IMR-90 (cell line): ENCODE measurements at regions not wholly inside any gene's neighbourhood (a gene's known extent, or its start where the extent isn't known, plus 50 kb on each side); places are given as distances from the start of the nearest gene placed in this dataset.

Source experiments
- ATAC-seq: fragments of 200-7000 bp; cut with Tn5 transposase; 2 replicates; pipeline ENCODE4 v1.9.1; 2020; ENCODE audit warnings: low read depth, mild to moderate bottlenecking, moderate library complexity
- BruUV-seq: library from RNA; stranded (reverse); fragments of 400-500 nt; replicated peaks from 2 replicates; lab custom pipeline; 2021; lab: Mats Ljungman, UMichigan
- CTCF ChIA-PET: fragments of 300-600 bp; formaldehyde crosslinking; extraction: SDS; loops from one replicate; lab custom pipeline; 2021; ENCODE audit warnings: antibody characterized with exemption; lab: Yijun Ruan, JAX
- POLR2A ChIA-PET: fragments of 300-600 bp; sonication (Branson Sonifier 250); formaldehyde crosslinking; loops from one replicate; lab custom pipeline; 2022; ENCODE audit warnings: antibody characterized with exemption; ENCODE audit not compliant: unreplicated experiment; lab: Charles Lee
- DNase-seq: peaks from one replicate; pipeline ENCODE4 v3.0.0; 2013
- H2AFZ ChIP-seq: replicated peaks from 2 replicates; pipeline ENCODE3; 2013; ENCODE audit warnings: low read length, mild to moderate bottlenecking; ENCODE audit not compliant: poor library complexity
- H2AK5ac ChIP-seq: 2 replicates; pipeline ENCODE4 v1.6.1; 2013; ENCODE audit warnings: low read depth, low read length, inconsistent platforms
- H2AK9ac ChIP-seq: replicated peaks from 2 replicates; pipeline ENCODE3; 2013; ENCODE audit warnings: mild to moderate bottlenecking, low read depth, low read length, moderate library complexity; ENCODE audit not compliant: poor library complexity
- H2BK120ac ChIP-seq: 2 replicates; pipeline ENCODE4 v1.6.1; 2013; ENCODE audit warnings: low read depth, low read length, inconsistent platforms
- H2BK15ac ChIP-seq: 3 replicates; pipeline ENCODE4 v1.6.1; 2013; ENCODE audit warnings: low read depth, low read length, inconsistent platforms
- H2BK20ac ChIP-seq: 2 replicates; pipeline ENCODE4 v1.6.1; 2013; ENCODE audit warnings: low read depth, mild to moderate bottlenecking, inconsistent platforms, low read length, moderate library complexity
- H2BK5ac ChIP-seq: 2 replicates; pipeline ENCODE4 v1.6.1; 2013; ENCODE audit warnings: mild to moderate bottlenecking, low read depth, low read length, inconsistent platforms; ENCODE audit not compliant: poor library complexity, severe bottlenecking
- H3K14ac ChIP-seq: replicated peaks from 2 replicates; pipeline ENCODE4 v1.6.1; 2013; ENCODE audit warnings: low read depth, low read length, inconsistent platforms
- H3K18ac ChIP-seq: 2 replicates; pipeline ENCODE4 v1.6.1; 2013; ENCODE audit warnings: low read depth, low read length, control low read depth
- H3K23ac ChIP-seq: 2 replicates; pipeline ENCODE4 v1.6.1; 2013; ENCODE audit warnings: low read depth, low read length, inconsistent platforms
- H3K27ac ChIP-seq: 2 replicates; pipeline ENCODE4 v1.5.1; 2013; ENCODE audit warnings: mild to moderate bottlenecking, control low read depth, low read length; ENCODE audit not compliant: insufficient read depth
- H3K27me3 ChIP-seq: 2 replicates; pipeline ENCODE4 v1.6.1; 2013; ENCODE audit warnings: low read length; ENCODE audit not compliant: control insufficient read depth, insufficient read depth
- H3K36me3 ChIP-seq: 2 replicates; pipeline ENCODE4 v1.6.1; 2013; ENCODE audit warnings: low read length, mixed read lengths; ENCODE audit not compliant: control insufficient read depth, insufficient read depth
- H3K4ac ChIP-seq: 2 replicates; pipeline ENCODE4 v1.6.1; 2013; ENCODE audit warnings: low read depth, low read length, inconsistent platforms
- H3K4me1 ChIP-seq: 2 replicates; pipeline ENCODE4 v1.6.1; 2013; ENCODE audit warnings: low read length, mixed read lengths; ENCODE audit not compliant: control insufficient read depth, insufficient read depth
- H3K4me2 ChIP-seq: 2 replicates; pipeline ENCODE4 v1.6.1; 2013; ENCODE audit warnings: low read depth, mild to moderate bottlenecking, control low read depth, low read length, moderate library complexity
- H3K4me3 ChIP-seq: 2 replicates; pipeline ENCODE4 v1.5.1; 2013; ENCODE audit warnings: low read depth, mild to moderate bottlenecking, control low read depth, low read length, moderate library complexity; ENCODE audit not compliant: insufficient read depth
- H3K56ac ChIP-seq: 2 replicates; pipeline ENCODE4 v1.6.1; 2013; ENCODE audit warnings: low read length, inconsistent platforms; ENCODE audit not compliant: insufficient read depth; ENCODE audit errors: extremely low read depth
- H3K79me1 ChIP-seq, 2 experiments: 2 replicates each; pipeline ENCODE4 v1.6.1; 2013; ENCODE audit warnings: low read length in 2 of 2, inconsistent platforms in 1 of 2, low read depth in 1 of 2
- H3K9ac ChIP-seq: 2 replicates; pipeline ENCODE4 v1.6.1; 2013; ENCODE audit warnings: low read depth, low read length, control low read depth
- H3K9me1 ChIP-seq: 2 replicates; pipeline ENCODE4 v1.6.1; 2013; ENCODE audit warnings: low read length, inconsistent platforms; ENCODE audit not compliant: insufficient read depth
- H3K9me3 ChIP-seq: 2 replicates; pipeline ENCODE4 v1.6.1; 2013; ENCODE audit warnings: low read length; ENCODE audit not compliant: control insufficient read depth, insufficient read depth
- H4K20me1 ChIP-seq: 2 replicates; pipeline ENCODE4 v1.6.1; 2013; ENCODE audit warnings: low read length, inconsistent platforms; ENCODE audit not compliant: insufficient read depth
- H4K5ac ChIP-seq: 2 replicates; pipeline ENCODE4 v1.6.1; 2013; ENCODE audit warnings: mild to moderate bottlenecking, low read depth, low read length, control low read depth
- H4K8ac ChIP-seq, 2 experiments: 2 replicates each; pipeline ENCODE4 v1.6.1; 2013; ENCODE audit warnings: low read depth in 2 of 2, low read length in 2 of 2, control low read depth in 1 of 2, inconsistent platforms in 1 of 2
- H4K91ac ChIP-seq: 2 replicates; pipeline ENCODE4 v1.6.1; 2013; ENCODE audit warnings: low read depth, low read length, inconsistent platforms; ENCODE audit not compliant: insufficient read depth
- RAD21 ChIP-seq: IDR thresholded peaks from 2 replicates; pipeline ENCODE4 v1.6.1; 2012; ENCODE audit warnings: low read length, improper control_type of control experiment
- WGBS, 2 experiments: methylation state at CpG; one replicate each; pipeline versions ENCODE4 v1.1.5 to v1.1.7; 2013; ENCODE audit warnings: missing lambda C conversion rate in 2 of 2; ENCODE audit not compliant: insufficient read length in 1 of 2; ENCODE audit errors: extremely low coverage in 2 of 2; 5-methylcytosine and 5-hydroxymethylcytosine counted together
- dilution Hi-C: fragments of 300-500 bp; cut with HindIII; formaldehyde crosslinking; loops from one replicate; pipeline ENCODE4 v1.14.3; 2018; ENCODE audit warnings: low sequenced_read_pairs; ENCODE audit not compliant: unreplicated experiment
- in situ Hi-C: fragments of 300-500 bp; cut with MboI; formaldehyde crosslinking; loops from 3 replicates; pipeline ENCODE4 v1.14.3; 2019; ENCODE audit warnings: low sequenced_read_pairs, inconsistent platforms, mixed read lengths
- intact Hi-C: fragments of 100-400 bp; cut with micrococcal nuclease; formaldehyde crosslinking; loops from 2 replicates; pipeline ENCODE4 v1.10.0; 2022

DNA sequence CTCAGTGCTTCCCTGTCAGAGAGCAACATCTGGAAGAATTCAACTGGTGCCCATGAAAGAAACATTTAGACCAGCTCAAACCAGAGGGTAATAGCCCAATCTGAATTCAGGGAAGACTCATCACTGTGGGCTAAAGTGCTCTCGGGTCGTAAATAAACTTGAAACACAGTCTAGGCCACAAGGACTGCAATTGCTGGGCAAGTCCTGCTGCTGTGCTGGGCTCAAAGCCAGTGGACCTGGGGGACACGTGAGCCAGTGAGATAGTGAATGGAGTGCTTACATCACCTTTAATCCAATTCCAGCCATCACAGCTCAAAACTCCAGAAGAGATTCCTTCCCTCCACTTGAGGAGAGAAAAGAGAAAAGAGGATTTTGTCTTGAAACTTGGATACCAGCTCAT, 78.1 kb upstream of the DAP start:
- no peak overlapping the region for H2BK20ac ChIP-seq
- H4K8ac ChIP-seq, result no peak overlapping the region
- H4K91ac ChIP-seq, result no peak overlapping the region
- H3K4ac ChIP-seq, result peak overlapping the region; percentile 66; the same call in 1 of the 2 replicates
- H3K9me1 ChIP-seq, result peaks cover 10% of the 10 kb centered on the region
- H4K5ac ChIP-seq, result no peak overlapping the region
- intact Hi-C loops, result no loop called here
- TF ChIP-seq RAD21, result no peak
- no peak overlapping the region for H2BK5ac ChIP-seq
- no peak overlapping the region for H3K56ac ChIP-seq
- no peak overlapping the region for H3K27ac ChIP-seq
- ATAC-seq (peak; percentile 24), DNase-seq (no peak)
- peak overlapping the region; percentile 35; the same call in 1 of the 2 replicates for H2AK5ac ChIP-seq
- in situ Hi-C loops, result loop anchor here (10.0 kb wide), 1 partner anchor 134 kb away; no protein-coding TSS in a partner anchor
- H3K36me3 ChIP-seq, result no peaks in the 10 kb centered on the region
- peak overlapping the region; percentile 72; the same call in 1 of the 2 replicates for H3K23ac ChIP-seq
- no peaks in the 10 kb centered on the region for H3K27me3 ChIP-seq
- no peak overlapping the region for H2AK9ac ChIP-seq
- WGBS, 2 experiments, result 88% methylated on average over 2 of the region's 3 CpGs; no CpG with 5 or more reads in 1 of the 2 experiments
- H3K79me1 ChIP-seq, result no peaks in the 10 kb centered on the region
- H3K4me2 ChIP-seq, result no peak overlapping the region
- CTCF ChIA-PET, result no interaction called here
- POLR2A ChIA-PET, result no interaction called here
- H2AFZ ChIP-seq, result no peak overlapping the region
- no TSS peak for BruUV-seq
- H3K9ac ChIP-seq, result no peak overlapping the region
- no peaks in the 10 kb centered on the region for H3K9me3 ChIP-seq
- 0 out of 2 replicates have a peak overlapping the region, but pooled peaks have one; percentile 60 for H3K14ac ChIP-seq
- H3K4me1 ChIP-seq, result peaks cover 9% of the 10 kb centered on the region
- no peak overlapping the region; the same call in 2 of the 3 replicates for H2BK15ac ChIP-seq
- peak overlapping the region; percentile 45; the same call in 1 of the 2 replicates for H3K18ac ChIP-seq
- H2BK120ac ChIP-seq, result no peak overlapping the region
- dilution Hi-C loops, result no loop called here
- no peaks in the 10 kb centered on the region for H4K20me1 ChIP-seq
- H3K4me3 ChIP-seq, result no peak overlapping the region
